Activated naive CD4-positive, alpha-beta T cell treated with anti-CD3 and anti-CD28 coated beads for 36 hours (primary cell): ENCODE measurements at regions not wholly inside any gene's neighbourhood (a gene's known extent, or its start where the extent isn't known, plus 50 kb on each side); places are given as distances from the start of the nearest gene placed in this dataset.
"Not testable (repeated sequence)": the region's sequence is repeated elsewhere in the genome, so short reads cannot be mapped to it uniquely, and the experiment has no call there.

ENCODE experiments used
- CTCF ChIA-PET: fragments of 350-600 bp; sonication (Branson Sonifier 250); formaldehyde crosslinking; loops from one replicate; lab custom pipeline; 2021; ENCODE audit warnings: antibody characterized with exemption; lab: Charles Lee
- DNase-seq: peaks from one replicate; pipeline ENCODE4 v3.0.0-alpha.2; 2020
- H3K27ac Mint-ChIP-seq: one replicate; pipeline ENCODE4 v1.8.0; 2021; ENCODE audit warnings: mild to moderate bottlenecking, mixed read lengths
- H3K27me3 Mint-ChIP-seq: one replicate; pipeline ENCODE4 v1.8.0; 2021; ENCODE audit warnings: low read depth, mixed read lengths
- H3K36me3 Mint-ChIP-seq: one replicate; pipeline ENCODE4 v1.8.0; 2021; ENCODE audit warnings: low read depth, mixed read lengths
- H3K4me1 Mint-ChIP-seq: one replicate; pipeline ENCODE4 v1.8.0; 2021; ENCODE audit warnings: low read depth, mixed read lengths
- H3K4me3 Mint-ChIP-seq: one replicate; pipeline ENCODE4 v1.8.0; 2021; ENCODE audit warnings: mild to moderate bottlenecking, moderate library complexity, mixed read lengths
- H3K9me3 Mint-ChIP-seq: one replicate; pipeline ENCODE4 v1.8.0; 2021; ENCODE audit warnings: mixed read lengths
- intact Hi-C: fragments of 100-400 bp; cut with micrococcal nuclease; formaldehyde crosslinking; loops from one replicate; pipeline ENCODE4 v1.15.1; 2023

DNA sequence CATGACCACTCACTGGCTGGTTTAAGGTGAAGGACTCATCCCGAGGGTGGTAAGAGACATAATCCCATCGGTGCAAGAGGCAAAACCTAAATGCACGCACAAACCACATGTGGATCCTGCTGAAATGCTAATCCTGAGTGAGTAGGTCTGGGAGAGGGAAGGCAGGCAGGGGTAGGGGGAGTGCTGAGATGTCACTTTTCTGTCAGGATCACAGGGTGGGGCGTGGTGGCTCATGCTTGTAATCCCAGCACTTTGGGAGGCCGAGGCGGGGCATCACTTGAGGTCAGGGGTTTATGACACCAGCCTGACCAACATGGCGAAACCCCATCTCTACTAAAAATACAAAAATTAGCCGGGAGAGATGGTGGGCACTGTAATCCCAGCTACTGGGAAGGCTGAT lies 97.7 kb upstream of the SRSF6 start:
- Mint-ChIP-seq H3K27me3 (peaks cover 9% of the 10 kb centered on the region), H3K9me3 (no peaks in the 10 kb centered on the region), H3K4me3 (no peak overlapping the region), H3K36me3 (no peaks in the 10 kb centered on the region), H3K27ac (no peak overlapping the region), H3K4me1 (no peaks in the 10 kb centered on the region)
- CTCF ChIA-PET, result no interaction called here
- intact Hi-C loops, result no loop called here
- no peak for DNase-seq

DNA sequence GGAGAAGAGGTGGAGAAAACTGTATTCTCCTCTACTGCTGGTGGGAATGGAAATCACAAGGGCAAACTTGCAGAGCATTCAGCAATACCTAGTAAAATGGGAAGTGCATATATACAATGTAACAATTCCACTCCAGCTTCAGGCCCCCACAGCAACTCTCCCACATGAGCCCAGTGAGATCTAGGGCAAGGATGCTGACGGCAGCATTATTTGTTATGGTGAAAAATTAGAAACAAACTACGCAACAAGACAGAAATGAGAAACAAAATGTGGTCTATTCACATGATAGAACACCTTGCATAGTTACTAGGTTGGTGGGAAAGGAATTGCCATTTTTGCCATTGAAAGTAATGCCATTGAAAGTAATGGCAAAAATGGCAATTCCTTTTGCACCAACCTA lies 98.9 kb upstream of the SRSF6 start:
- H3K4me3 Mint-ChIP-seq, result no peak overlapping the region
- no peak overlapping the region for H3K27ac Mint-ChIP-seq
- DNase-seq, result no peak
- H3K36me3 Mint-ChIP-seq, result no peaks in the 10 kb centered on the region
- H3K27me3 Mint-ChIP-seq, result peaks cover 5% of the 10 kb centered on the region
- no peaks in the 10 kb centered on the region for H3K4me1 Mint-ChIP-seq
- H3K9me3 Mint-ChIP-seq, result no peaks in the 10 kb centered on the region
- intact Hi-C loops, result no loop called here
- CTCF ChIA-PET, result no interaction called here

GRCh38 chr20:43357352-43357751 lies 100.3 kb upstream of the SRSF6 start:
- Mint-ChIP-seq H3K9me3 (no peaks in the 10 kb centered on the region), H3K4me1 (no peaks in the 10 kb centered on the region), H3K27me3 (peaks cover 5% of the 10 kb centered on the region), H3K36me3 (no peaks in the 10 kb centered on the region), H3K4me3 (no peak overlapping the region), H3K27ac (no peak overlapping the region)
- CTCF ChIA-PET, result no interaction called here
- no peak for DNase-seq
- intact Hi-C loops, result no loop called here

DNA sequence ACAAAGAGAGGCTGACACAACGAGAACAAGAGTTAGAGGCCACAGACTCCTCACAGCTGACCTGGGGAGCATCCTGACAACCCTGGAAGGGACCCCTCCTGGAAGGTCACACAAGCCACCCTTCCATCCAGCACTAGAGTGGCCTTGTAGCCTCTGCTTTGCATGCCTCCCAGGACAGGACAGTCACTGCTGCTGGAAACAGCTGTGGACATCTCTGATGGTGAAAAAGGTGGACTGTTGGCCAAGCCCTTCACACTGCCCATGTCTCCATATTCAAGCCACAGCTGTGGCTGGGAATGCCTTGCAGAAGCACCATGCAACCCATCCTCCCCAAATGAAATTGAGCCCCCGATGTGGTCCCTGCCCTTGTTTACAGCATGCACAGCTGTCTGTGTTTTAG lies 102.1 kb upstream of the SRSF6 start:
- intact Hi-C loops, result no loop called here
- H3K27ac Mint-ChIP-seq, result no peak overlapping the region
- no peak overlapping the region for H3K4me3 Mint-ChIP-seq
- no peaks in the 10 kb centered on the region for H3K9me3 Mint-ChIP-seq
- no peak for DNase-seq
- peaks cover 6% of the 10 kb centered on the region for H3K27me3 Mint-ChIP-seq
- H3K4me1 Mint-ChIP-seq, result no peaks in the 10 kb centered on the region
- CTCF ChIA-PET, result interaction anchor here (0.6 kb wide), 1 partner anchor 150 kb away, joined by 3 read pairs; no protein-coding TSS in a partner anchor
- H3K36me3 Mint-ChIP-seq, result no peaks in the 10 kb centered on the region

DNA sequence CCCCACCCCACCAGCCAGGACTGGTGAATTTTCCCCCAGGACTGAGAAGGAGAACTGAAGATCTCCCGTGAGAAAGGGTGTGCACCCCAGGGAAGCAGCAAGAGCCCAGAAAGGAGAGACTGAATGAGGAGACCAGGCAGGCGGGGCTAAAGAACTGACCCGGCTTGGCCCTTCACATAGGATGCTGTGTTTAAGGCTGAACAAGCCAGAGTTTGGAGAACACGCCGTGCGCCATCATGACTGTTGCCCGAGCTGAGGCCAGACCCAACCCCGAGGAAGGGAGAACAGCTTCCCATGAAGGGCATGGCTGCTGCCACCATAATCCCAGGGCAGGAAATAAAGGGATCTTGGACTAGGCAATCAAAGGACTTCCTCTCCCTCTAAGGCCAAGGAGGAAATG lies 104.7 kb upstream of the SRSF6 start:
- Mint-ChIP-seq H3K9me3 (no peaks in the 10 kb centered on the region), H3K27ac (no peak overlapping the region), H3K27me3 (peaks cover 2% of the 10 kb centered on the region), H3K36me3 (no peaks in the 10 kb centered on the region), H3K4me1 (no peaks in the 10 kb centered on the region), H3K4me3 (no peak overlapping the region)
- no peak for DNase-seq
- intact Hi-C loops, result no loop called here
- CTCF ChIA-PET, result no interaction called here

- H3K4me1 Mint-ChIP-seq, H3K36me3 Mint-ChIP-seq, intact Hi-C loops, CTCF ChIA-PET, H3K27ac Mint-ChIP-seq, H3K27me3 Mint-ChIP-seq, H3K9me3 Mint-ChIP-seq, DNase-seq, H3K4me3 Mint-ChIP-seq: not testable (repeated sequence)
Observed at GRCh38 chr20:43350694-43351093, 107.0 kb upstream of the SRSF6 start.

GRCh38 chr20:43349841-43350240 lies 107.9 kb upstream of the SRSF6 start:
- no peak overlapping the region for H3K4me3 Mint-ChIP-seq
- H3K27ac Mint-ChIP-seq, result no peak overlapping the region
- CTCF ChIA-PET, result no interaction called here
- H3K27me3 Mint-ChIP-seq, result peaks cover 10% of the 10 kb centered on the region
- no peak for DNase-seq
- intact Hi-C loops, result no loop called here
- no peaks in the 10 kb centered on the region for H3K36me3 Mint-ChIP-seq
- peaks cover under 1% of the 10 kb centered on the region for H3K9me3 Mint-ChIP-seq
- no peaks in the 10 kb centered on the region for H3K4me1 Mint-ChIP-seq

GRCh38 chr20:43347839-43348238 lies 109.9 kb upstream of the SRSF6 start:
- CTCF ChIA-PET, DNase-seq, intact Hi-C loops, H3K4me3 Mint-ChIP-seq, H3K27ac Mint-ChIP-seq, H3K36me3 Mint-ChIP-seq, H3K4me1 Mint-ChIP-seq: not testable (repeated sequence)
- peaks cover 12% of the 10 kb centered on the region for H3K9me3 Mint-ChIP-seq
- H3K27me3 Mint-ChIP-seq, result peaks cover 15% of the 10 kb centered on the region

DNA sequence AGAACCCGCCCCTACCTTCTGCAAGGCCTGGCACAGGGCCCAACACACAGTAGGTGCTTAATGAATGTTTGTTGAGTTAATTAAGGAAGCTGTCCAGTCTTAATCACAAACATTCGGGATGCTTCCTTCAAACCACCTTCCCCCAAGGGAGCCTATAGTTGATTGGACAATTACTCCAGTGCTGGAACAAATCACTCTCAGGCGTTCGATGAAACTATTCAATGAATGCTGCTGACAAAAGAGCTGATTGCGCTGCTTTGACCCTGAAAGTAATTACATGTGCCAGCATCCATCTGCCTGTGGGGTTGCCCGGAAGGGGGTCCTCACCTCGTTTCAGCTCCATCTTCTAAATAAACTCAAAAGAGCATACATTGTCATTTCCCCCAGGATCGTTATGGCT lies 112.0 kb upstream of the SRSF6 start:
- H3K36me3 Mint-ChIP-seq, result no peaks in the 10 kb centered on the region
- CTCF ChIA-PET, result interaction anchor here (1.0 kb wide), 1 partner anchor 63 kb away, joined by 3 read pairs; no protein-coding TSS in a partner anchor

GRCh38 chr20:43341511-43341910 lies 116.2 kb upstream of the SRSF6 start:
- intact Hi-C loops, result no loop called here
- peaks cover 9% of the 10 kb centered on the region for H3K27me3 Mint-ChIP-seq
- no peak for DNase-seq
- CTCF ChIA-PET, result no interaction called here
- H3K4me3 Mint-ChIP-seq, result no peak overlapping the region
- H3K27ac Mint-ChIP-seq, result no peak overlapping the region
- H3K36me3 Mint-ChIP-seq, result no peaks in the 10 kb centered on the region
- H3K9me3 Mint-ChIP-seq, result peaks cover 17% of the 10 kb centered on the region
- no peaks in the 10 kb centered on the region for H3K4me1 Mint-ChIP-seq

More for the DNA sequence above, 112.0 kb upstream of the SRSF6 start:
- intact Hi-C loops, result no loop called here
- Mint-ChIP-seq H3K4me3 (no peak overlapping the region), H3K9me3 (peaks cover 12% of the 10 kb centered on the region), H3K4me1 (no peaks in the 10 kb centered on the region), H3K27me3 (peaks cover 13% of the 10 kb centered on the region), H3K27ac (no peak overlapping the region)
- no peak for DNase-seq

DNA sequence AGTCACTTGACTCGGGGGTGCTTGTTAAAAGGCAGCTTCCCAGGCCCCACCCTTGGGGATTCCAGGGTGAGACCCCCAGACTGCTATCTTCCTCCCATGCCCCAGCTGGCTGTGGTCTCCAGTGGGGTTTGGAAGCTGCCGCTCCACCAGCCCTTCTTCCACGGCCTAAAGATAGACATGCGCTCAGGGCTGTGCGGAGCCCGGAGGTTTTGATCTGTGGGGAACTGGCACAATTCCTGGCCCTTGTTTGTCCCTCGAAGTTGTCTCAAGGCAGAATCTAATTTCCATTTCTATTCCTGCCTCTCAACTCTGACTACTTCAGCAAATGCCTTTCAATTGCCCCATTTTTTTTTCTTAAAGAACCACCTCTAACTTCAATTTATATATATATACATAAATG lies 120.7 kb upstream of the SRSF6 start:
- peaks cover 25% of the 10 kb centered on the region for H3K9me3 Mint-ChIP-seq

DNA sequence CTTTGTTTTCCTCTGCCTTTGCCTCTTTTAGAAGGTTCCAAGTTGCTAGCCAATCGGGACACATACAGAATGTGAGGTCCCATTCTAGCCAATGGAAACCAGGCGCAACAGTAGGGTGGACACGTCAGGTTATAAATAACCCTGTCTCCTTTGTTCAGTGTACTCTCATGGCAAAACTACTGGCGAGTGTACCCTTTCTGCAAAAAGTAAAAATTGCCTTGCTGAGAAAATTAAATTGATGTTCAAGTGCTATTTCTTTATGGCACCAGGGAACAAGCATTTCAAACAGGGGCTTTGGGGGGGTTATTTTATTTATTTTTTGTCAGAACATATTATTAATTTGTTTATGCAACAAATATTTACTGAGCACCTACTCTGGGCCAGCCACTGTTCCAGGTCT lies 123.6 kb upstream of the SRSF6 start:
- Mint-ChIP-seq H3K4me3 (no peak overlapping the region), H3K4me1 (no peaks in the 10 kb centered on the region), H3K9me3 (peaks cover 25% of the 10 kb centered on the region), H3K27me3 (no peaks in the 10 kb centered on the region), H3K36me3 (no peaks in the 10 kb centered on the region), H3K27ac (no peak overlapping the region)
- CTCF ChIA-PET, result no interaction called here
- intact Hi-C loops, result no loop called here
- DNase-seq, result no peak

More for the DNA sequence above, 120.7 kb upstream of the SRSF6 start:
- H3K27ac Mint-ChIP-seq, result no peak overlapping the region
- no peaks in the 10 kb centered on the region for H3K4me1 Mint-ChIP-seq
- no peak overlapping the region for H3K4me3 Mint-ChIP-seq
- H3K27me3 Mint-ChIP-seq, result peaks cover 2% of the 10 kb centered on the region
- no peak for DNase-seq
- H3K36me3 Mint-ChIP-seq, result no peaks in the 10 kb centered on the region
- CTCF ChIA-PET, result no interaction called here
- intact Hi-C loops, result no loop called here

DNA sequence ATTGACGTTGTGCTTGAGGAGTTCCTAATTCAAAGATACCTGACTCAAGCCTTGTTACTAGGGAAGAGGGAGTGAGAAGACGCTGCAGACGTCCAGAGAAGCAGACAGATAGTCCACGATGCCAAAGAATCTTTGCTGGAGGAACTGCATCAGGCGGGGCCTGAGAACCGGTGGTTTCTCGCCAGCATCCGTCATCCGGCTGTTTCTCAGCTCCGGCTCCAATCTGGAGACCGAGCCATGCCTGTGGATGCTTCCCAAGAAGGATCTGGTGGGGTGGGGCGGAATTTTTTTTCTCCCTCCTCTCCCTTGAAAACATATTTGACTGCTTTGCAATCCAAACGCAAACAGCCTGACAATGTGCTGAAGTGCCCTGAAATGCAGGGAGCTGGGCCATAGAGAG lies 125.8 kb upstream of the SRSF6 start:
- Mint-ChIP-seq H3K4me3 (no peak overlapping the region), H3K4me1 (no peaks in the 10 kb centered on the region), H3K36me3 (no peaks in the 10 kb centered on the region), H3K9me3 (peaks cover 24% of the 10 kb centered on the region), H3K27me3 (peaks cover 2% of the 10 kb centered on the region), H3K27ac (no peak overlapping the region)
- no peak for DNase-seq
- intact Hi-C loops, result no loop called here
- CTCF ChIA-PET, result no interaction called here

DNA sequence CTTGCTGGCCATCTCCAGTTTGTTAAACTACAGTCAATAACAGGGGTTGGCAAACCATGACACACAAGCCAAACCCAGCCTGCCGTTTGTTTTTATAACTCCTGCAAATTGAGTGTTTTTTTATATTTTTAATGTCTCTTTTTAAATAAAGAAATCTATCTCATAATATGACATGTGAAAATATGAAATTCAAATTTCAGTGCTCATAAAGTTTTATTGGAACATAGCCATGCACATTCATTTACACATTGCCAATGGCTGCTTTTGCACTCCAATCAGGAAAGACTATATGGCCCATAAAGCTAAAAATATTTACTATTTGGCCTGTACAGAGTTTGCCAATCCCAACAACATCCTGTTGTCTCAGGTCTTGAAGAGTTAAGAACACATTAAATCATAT lies 129.0 kb upstream of the SRSF6 start:
- Mint-ChIP-seq H3K36me3 (no peaks in the 10 kb centered on the region), H3K27me3 (peaks cover 6% of the 10 kb centered on the region), H3K9me3 (peaks cover 6% of the 10 kb centered on the region), H3K4me1 (no peaks in the 10 kb centered on the region), H3K27ac (no peak overlapping the region), H3K4me3 (no peak overlapping the region)
- DNase-seq, result no peak
- intact Hi-C loops, result no loop called here
- CTCF ChIA-PET, result no interaction called here
